ENCODE measurements at regions not wholly inside any gene's neighbourhood (a gene's known extent, or its start where the extent isn't known, plus 50 kb on each side); places are given as distances from the start of the nearest gene placed in this dataset.

DNA sequence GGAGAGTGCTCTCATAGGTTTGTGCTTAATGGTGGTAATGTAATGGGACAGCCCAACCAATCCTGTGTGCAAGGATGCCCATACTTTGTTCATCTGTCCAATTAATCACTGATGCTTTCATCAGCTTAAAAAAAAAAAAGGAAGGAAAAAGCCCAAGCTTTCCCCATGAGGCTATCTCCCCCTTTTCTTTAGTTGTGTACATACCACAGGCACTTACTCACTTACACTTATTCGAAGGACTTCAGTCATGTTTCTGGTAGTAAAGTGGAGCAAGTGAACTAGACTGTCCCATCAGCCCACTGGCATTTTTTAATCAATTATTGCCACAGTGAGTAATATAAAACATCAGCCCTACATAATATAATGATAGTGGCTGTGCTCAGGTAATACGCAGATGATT lies 183.5 kb upstream of the UFM1 start:
- H2BK15ac ChIP-seq (ENCODE audit: low read depth, low read length): no peak overlapping the region
- Mint-ChIP-seq H3K4me1 (no peaks in the 10 kb centered on the region), H3K27me3 (ENCODE audit: low read depth) (no peaks in the 10 kb centered on the region), H3K27ac (no peak overlapping the region), H3K36me3 (ENCODE audit: insufficient read depth in 1 of 3, low read depth in 3 of 3) (no peaks in the 10 kb centered on the region), H3K9me3 (no peaks in the 10 kb centered on the region), H3K4me3 (no peak overlapping the region)
- no peak overlapping the region for H3K18ac ChIP-seq (ENCODE audit: insufficient read length, low read depth, low read length)
- H3K23me2 ChIP-seq (ENCODE audit: insufficient read length, low read depth, low read length, poor library complexity, severe bottlenecking): no peaks in the 10 kb centered on the region
- TF ChIP-seq, protein P1, sequence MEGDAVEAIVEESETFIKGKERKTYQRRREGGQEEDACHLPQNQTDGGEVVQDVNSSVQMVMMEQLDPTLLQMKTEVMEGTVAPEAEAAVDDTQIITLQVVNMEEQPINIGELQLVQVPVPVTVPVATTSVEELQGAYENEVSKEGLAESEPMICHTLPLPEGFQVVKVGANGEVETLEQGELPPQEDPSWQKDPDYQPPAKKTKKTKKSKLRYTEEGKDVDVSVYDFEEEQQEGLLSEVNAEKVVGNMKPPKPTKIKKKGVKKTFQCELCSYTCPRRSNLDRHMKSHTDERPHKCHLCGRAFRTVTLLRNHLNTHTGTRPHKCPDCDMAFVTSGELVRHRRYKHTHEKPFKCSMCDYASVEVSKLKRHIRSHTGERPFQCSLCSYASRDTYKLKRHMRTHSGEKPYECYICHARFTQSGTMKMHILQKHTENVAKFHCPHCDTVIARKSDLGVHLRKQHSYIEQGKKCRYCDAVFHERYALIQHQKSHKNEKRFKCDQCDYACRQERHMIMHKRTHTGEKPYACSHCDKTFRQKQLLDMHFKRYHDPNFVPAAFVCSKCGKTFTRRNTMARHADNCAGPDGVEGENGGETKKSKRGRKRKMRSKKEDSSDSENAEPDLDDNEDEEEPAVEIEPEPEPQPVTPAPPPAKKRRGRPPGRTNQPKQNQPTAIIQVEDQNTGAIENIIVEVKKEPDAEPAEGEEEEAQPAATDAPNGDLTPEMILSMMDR (conservative IDR thresholded peaks at IDR 0.05): no peak
- H2AK5ac ChIP-seq (ENCODE audit: insufficient read length, low read length): no peak overlapping the region
- H3K27me3 ChIP-seq (ENCODE audit: insufficient read depth, low read length): no peaks in the 10 kb centered on the region
- no peak overlapping the region for H3K27ac ChIP-seq (ENCODE audit: insufficient read length, low read depth, low read length)
- no peak for DNase-seq
- no peak overlapping the region for H2BK120ac ChIP-seq (ENCODE audit: low read depth, low read length, poor library complexity, severe bottlenecking)
- no peaks in the 10 kb centered on the region for H3K79me2 ChIP-seq (ENCODE audit: insufficient read depth, low read length)
- H3K56ac ChIP-seq (ENCODE audit: insufficient read length, low read depth, low read length): no peak overlapping the region
- no peaks in the 10 kb centered on the region for H3K4me1 ChIP-seq (ENCODE audit: insufficient read depth, low read length)
- H4K20me1 ChIP-seq (ENCODE audit: control insufficient read depth, insufficient read depth, insufficient read length): no peaks in the 10 kb centered on the region
- H2BK5ac ChIP-seq (ENCODE audit: insufficient read length, low read length): no peak overlapping the region
- no peak overlapping the region for H3K14ac ChIP-seq (ENCODE audit: insufficient read depth, low read length)
- H3T11ph ChIP-seq (ENCODE audit: low read length): no peak overlapping the region
- no peak overlapping the region for H2BK20ac ChIP-seq (ENCODE audit: low read depth, low read length, poor library complexity, severe bottlenecking)
- no peak overlapping the region for H2BK12ac ChIP-seq (ENCODE audit: insufficient read length, low read depth, low read length)
- no peak overlapping the region for H4K5ac ChIP-seq (ENCODE audit: insufficient read length, low read depth, low read length)
- H3K79me1 ChIP-seq (ENCODE audit: insufficient read depth, low read depth, low read length, poor library complexity, severe bottlenecking): no peaks in the 10 kb centered on the region
- H2AFZ ChIP-seq (ENCODE audit: low read length): no peak overlapping the region
- WGBS (ENCODE audit: extremely low coverage, insufficient read length, low lambda C conversion rate): no CpG with 5 or more reads among the region's 2 CpGs
- H3K4me2 ChIP-seq (ENCODE audit: insufficient read depth, insufficient read length, low read length): no peak overlapping the region
- H3K9me3 ChIP-seq (ENCODE audit: control insufficient read depth, low read depth, low read length): no peaks in the 10 kb centered on the region
- no peak overlapping the region for H3K4ac ChIP-seq (ENCODE audit: low read depth, low read length)
- no peak overlapping the region for H3K9ac ChIP-seq (ENCODE audit: extremely low read depth, insufficient read length, low read length)
- no peak overlapping the region for H3K23ac ChIP-seq (ENCODE audit: insufficient read length, low read depth, low read length)
- no peak overlapping the region for H4K8ac ChIP-seq (replicated peaks; ENCODE audit: insufficient read length, low read depth, low read length)
- no peak overlapping the region for H4K91ac ChIP-seq (ENCODE audit: insufficient read length, low read depth, low read length)

Measured in H9 (cell line).